IMR-90 (cell line): ENCODE measurements at regions not wholly inside any gene's neighbourhood (a gene's known extent, or its start where the extent isn't known, plus 50 kb on each side); places are given as distances from the start of the nearest gene placed in this dataset.

Source experiments
- ATAC-seq: fragments of 200-7000 bp; cut with Tn5 transposase; 2 replicates; pipeline ENCODE4 v1.9.1; 2020; ENCODE audit warnings: low read depth, mild to moderate bottlenecking, moderate library complexity
- BruUV-seq: library from RNA; stranded (reverse); fragments of 400-500 nt; replicated peaks from 2 replicates; lab custom pipeline; 2021; lab: Mats Ljungman, UMichigan
- CTCF ChIA-PET: fragments of 300-600 bp; formaldehyde crosslinking; extraction: SDS; loops from one replicate; lab custom pipeline; 2021; ENCODE audit warnings: antibody characterized with exemption; lab: Yijun Ruan, JAX
- POLR2A ChIA-PET: fragments of 300-600 bp; sonication (Branson Sonifier 250); formaldehyde crosslinking; loops from one replicate; lab custom pipeline; 2022; ENCODE audit warnings: antibody characterized with exemption; ENCODE audit not compliant: unreplicated experiment; lab: Charles Lee
- DNase-seq: peaks from one replicate; pipeline ENCODE4 v3.0.0; 2013
- H2AFZ ChIP-seq: replicated peaks from 2 replicates; pipeline ENCODE3; 2013; ENCODE audit warnings: low read length, mild to moderate bottlenecking; ENCODE audit not compliant: poor library complexity
- H2AK5ac ChIP-seq: 2 replicates; pipeline ENCODE4 v1.6.1; 2013; ENCODE audit warnings: low read depth, low read length, inconsistent platforms
- H2AK9ac ChIP-seq: replicated peaks from 2 replicates; pipeline ENCODE3; 2013; ENCODE audit warnings: mild to moderate bottlenecking, low read depth, low read length, moderate library complexity; ENCODE audit not compliant: poor library complexity
- H2BK120ac ChIP-seq: 2 replicates; pipeline ENCODE4 v1.6.1; 2013; ENCODE audit warnings: low read depth, low read length, inconsistent platforms
- H2BK15ac ChIP-seq: 3 replicates; pipeline ENCODE4 v1.6.1; 2013; ENCODE audit warnings: low read depth, low read length, inconsistent platforms
- H2BK20ac ChIP-seq: 2 replicates; pipeline ENCODE4 v1.6.1; 2013; ENCODE audit warnings: low read depth, mild to moderate bottlenecking, inconsistent platforms, low read length, moderate library complexity
- H2BK5ac ChIP-seq: 2 replicates; pipeline ENCODE4 v1.6.1; 2013; ENCODE audit warnings: mild to moderate bottlenecking, low read depth, low read length, inconsistent platforms; ENCODE audit not compliant: poor library complexity, severe bottlenecking
- H3K14ac ChIP-seq: replicated peaks from 2 replicates; pipeline ENCODE4 v1.6.1; 2013; ENCODE audit warnings: low read depth, low read length, inconsistent platforms
- H3K18ac ChIP-seq: 2 replicates; pipeline ENCODE4 v1.6.1; 2013; ENCODE audit warnings: low read depth, low read length, control low read depth
- H3K23ac ChIP-seq: 2 replicates; pipeline ENCODE4 v1.6.1; 2013; ENCODE audit warnings: low read depth, low read length, inconsistent platforms
- H3K27ac ChIP-seq: 2 replicates; pipeline ENCODE4 v1.5.1; 2013; ENCODE audit warnings: mild to moderate bottlenecking, control low read depth, low read length; ENCODE audit not compliant: insufficient read depth
- H3K27me3 ChIP-seq: 2 replicates; pipeline ENCODE4 v1.6.1; 2013; ENCODE audit warnings: low read length; ENCODE audit not compliant: control insufficient read depth, insufficient read depth
- H3K36me3 ChIP-seq: 2 replicates; pipeline ENCODE4 v1.6.1; 2013; ENCODE audit warnings: low read length, mixed read lengths; ENCODE audit not compliant: control insufficient read depth, insufficient read depth
- H3K4ac ChIP-seq: 2 replicates; pipeline ENCODE4 v1.6.1; 2013; ENCODE audit warnings: low read depth, low read length, inconsistent platforms
- H3K4me1 ChIP-seq: 2 replicates; pipeline ENCODE4 v1.6.1; 2013; ENCODE audit warnings: low read length, mixed read lengths; ENCODE audit not compliant: control insufficient read depth, insufficient read depth
- H3K4me2 ChIP-seq: 2 replicates; pipeline ENCODE4 v1.6.1; 2013; ENCODE audit warnings: low read depth, mild to moderate bottlenecking, control low read depth, low read length, moderate library complexity
- H3K4me3 ChIP-seq: 2 replicates; pipeline ENCODE4 v1.5.1; 2013; ENCODE audit warnings: low read depth, mild to moderate bottlenecking, control low read depth, low read length, moderate library complexity; ENCODE audit not compliant: insufficient read depth
- H3K56ac ChIP-seq: 2 replicates; pipeline ENCODE4 v1.6.1; 2013; ENCODE audit warnings: low read length, inconsistent platforms; ENCODE audit not compliant: insufficient read depth; ENCODE audit errors: extremely low read depth
- H3K79me1 ChIP-seq, 2 experiments: 2 replicates each; pipeline ENCODE4 v1.6.1; 2013; ENCODE audit warnings: low read length in 2 of 2, inconsistent platforms in 1 of 2, low read depth in 1 of 2
- H3K9ac ChIP-seq: 2 replicates; pipeline ENCODE4 v1.6.1; 2013; ENCODE audit warnings: low read depth, low read length, control low read depth
- H3K9me1 ChIP-seq: 2 replicates; pipeline ENCODE4 v1.6.1; 2013; ENCODE audit warnings: low read length, inconsistent platforms; ENCODE audit not compliant: insufficient read depth
- H3K9me3 ChIP-seq: 2 replicates; pipeline ENCODE4 v1.6.1; 2013; ENCODE audit warnings: low read length; ENCODE audit not compliant: control insufficient read depth, insufficient read depth
- H4K20me1 ChIP-seq: 2 replicates; pipeline ENCODE4 v1.6.1; 2013; ENCODE audit warnings: low read length, inconsistent platforms; ENCODE audit not compliant: insufficient read depth
- H4K5ac ChIP-seq: 2 replicates; pipeline ENCODE4 v1.6.1; 2013; ENCODE audit warnings: mild to moderate bottlenecking, low read depth, low read length, control low read depth
- H4K8ac ChIP-seq, 2 experiments: 2 replicates each; pipeline ENCODE4 v1.6.1; 2013; ENCODE audit warnings: low read depth in 2 of 2, low read length in 2 of 2, control low read depth in 1 of 2, inconsistent platforms in 1 of 2
- H4K91ac ChIP-seq: 2 replicates; pipeline ENCODE4 v1.6.1; 2013; ENCODE audit warnings: low read depth, low read length, inconsistent platforms; ENCODE audit not compliant: insufficient read depth
- ELK1 ChIP-seq: fragments of 150-350 bp; IDR thresholded peaks from 2 replicates; pipeline ENCODE4 v1.6.1; 2016; ENCODE audit warnings: low read depth, mild to moderate bottlenecking, low read length, moderate library complexity, borderline replicate concordance
- MXI1 ChIP-seq: IDR thresholded peaks from 2 replicates; pipeline ENCODE4 v1.6.1; 2012; ENCODE audit warnings: low read depth, mild to moderate bottlenecking, low read length, moderate library complexity, borderline replicate concordance
- WGBS, 2 experiments: methylation state at CpG; one replicate each; pipeline versions ENCODE4 v1.1.5 to v1.1.7; 2013; ENCODE audit warnings: missing lambda C conversion rate in 2 of 2; ENCODE audit not compliant: insufficient read length in 1 of 2; ENCODE audit errors: extremely low coverage in 2 of 2; 5-methylcytosine and 5-hydroxymethylcytosine counted together
- dilution Hi-C: fragments of 300-500 bp; cut with HindIII; formaldehyde crosslinking; loops from one replicate; pipeline ENCODE4 v1.14.3; 2018; ENCODE audit warnings: low sequenced_read_pairs; ENCODE audit not compliant: unreplicated experiment
- in situ Hi-C: fragments of 300-500 bp; cut with MboI; formaldehyde crosslinking; loops from 3 replicates; pipeline ENCODE4 v1.14.3; 2019; ENCODE audit warnings: low sequenced_read_pairs, inconsistent platforms, mixed read lengths
- intact Hi-C: fragments of 100-400 bp; cut with micrococcal nuclease; formaldehyde crosslinking; loops from 2 replicates; pipeline ENCODE4 v1.10.0; 2022

GRCh38 chr11:26065944-26066343 is 266.0 kb upstream of the ANO3 start:
- intact Hi-C loops, result no loop called here
- CTCF ChIA-PET, result no interaction called here
- H4K91ac ChIP-seq, result no peak overlapping the region
- H2AK5ac ChIP-seq, result no peak overlapping the region
- H2BK120ac ChIP-seq, result no peak overlapping the region
- no peaks in the 10 kb centered on the region for H3K9me3 ChIP-seq
- no peak overlapping the region for H3K18ac ChIP-seq
- no peaks in the 10 kb centered on the region for H4K20me1 ChIP-seq
- H3K23ac ChIP-seq, result no peak overlapping the region
- no CpG with 5 or more reads among the region's 1 CpG for WGBS, 2 experiments
- H2AFZ ChIP-seq, result no peak overlapping the region
- H3K36me3 ChIP-seq, result no peaks in the 10 kb centered on the region
- no peak overlapping the region for H2BK20ac ChIP-seq
- ATAC-seq, result no peak
- no peak overlapping the region for H2BK15ac ChIP-seq
- POLR2A ChIA-PET, result no interaction called here
- DNase-seq, result no peak
- H3K27ac ChIP-seq, result no peak overlapping the region
- no peaks in the 10 kb centered on the region for H3K9me1 ChIP-seq
- no peak overlapping the region for H3K56ac ChIP-seq
- H3K14ac ChIP-seq, result no peak overlapping the region
- no peak overlapping the region for H2AK9ac ChIP-seq
- no peak overlapping the region for H4K8ac ChIP-seq
- in situ Hi-C loops, result no loop called here
- H4K5ac ChIP-seq, result no peak overlapping the region
- TF ChIP-seq ELK1, result no peak
- TF ChIP-seq MXI1, result no peak
- H3K4me3 ChIP-seq, result no peak overlapping the region
- no peak overlapping the region for H3K9ac ChIP-seq
- dilution Hi-C loops, result no loop called here
- no peak overlapping the region for H2BK5ac ChIP-seq
- no peak overlapping the region for H3K4ac ChIP-seq
- no TSS peak for BruUV-seq
- H3K79me1 ChIP-seq, result no peaks in the 10 kb centered on the region
- no peaks in the 10 kb centered on the region; the same call in 1 of the 2 replicates for H3K4me1 ChIP-seq
- H3K27me3 ChIP-seq, result no peaks in the 10 kb centered on the region
- H3K4me2 ChIP-seq, result no peak overlapping the region
